Breast epithelium (tissue), 4 donors: ENCODE measurements at regions not wholly inside any gene's neighbourhood (a gene's known extent, or its start where the extent isn't known, plus 50 kb on each side); places are given as distances from the start of the nearest gene placed in this dataset.

Experiments
- DNase-seq, 2 donors: peaks; one replicate each; pipeline ENCODE4 v3.0.0-alpha.2; 2019; ENCODE audit warnings: low spot score in 2 of 2
- H3K27ac ChIP-seq, 2 donors: fragments of 200-600 bp; sonication (generic) in 1 of 2; one replicate each; pipeline ENCODE4 v1.5.1; 2016 to 2019; ENCODE audit warnings: mild to moderate bottlenecking in 1 of 2
- H3K27me3 ChIP-seq, 2 donors: fragments of 200-600 bp; sonication (generic) in 1 of 2; one replicate each; pipeline versions ENCODE4 v1.5.1 to v1.6.0; 2017 to 2019; ENCODE audit warnings: control low read depth in 1 of 2, mild to moderate bottlenecking in 1 of 2
- H3K36me3 ChIP-seq: fragments of 200-600 bp; one replicate; pipeline ENCODE4 v1.5.1; 2019
- H3K4me1 ChIP-seq, 2 donors: fragments of 200-600 bp; sonication (generic); one replicate each; pipeline ENCODE4 v1.5.1; 2016 to 2019; ENCODE audit warnings: control low read depth in 1 of 2
- H3K4me3 ChIP-seq, 3 donors: fragments of 200-600 bp; sonication (generic); 1 replicate in 2 of 3; 2 replicates in 1 of 3; pipeline ENCODE4 v1.5.1; 2016 to 2019; ENCODE audit warnings: mild to moderate bottlenecking in 3 of 3, moderate library complexity in 2 of 3
- H3K9me3 ChIP-seq, 2 donors: fragments of 200-600 bp; sonication (generic) in 1 of 2; one replicate each; pipeline ENCODE4 v1.5.1; 2016 to 2019; ENCODE audit warnings: control low read depth in 1 of 2
- CTCF ChIP-seq, 3 donors: fragments of 450-650 bp; IDR thresholded peaks; one replicate each; pipeline ENCODE4 v1.5.1; 2016 to 2017; ENCODE audit warnings: antibody characterized with exemption in 3 of 3, mild to moderate bottlenecking in 3 of 3, moderate library complexity in 3 of 3
- POLR2A ChIP-seq: fragments of 450-650 bp; IDR thresholded peaks from one replicate; pipeline ENCODE4 v1.6.1; 2016; ENCODE audit warnings: antibody characterized with exemption, mild to moderate bottlenecking, moderate library complexity
- POLR2AphosphoS5 ChIP-seq, 3 donors: sonication (generic); formaldehyde crosslinking; IDR thresholded peaks; one replicate each; pipeline ENCODE4 v1.6.1; 2017; ENCODE audit warnings: antibody characterized with exemption in 3 of 3
- intact Hi-C: fragments of 100-400 bp; cut with DNase I; formaldehyde crosslinking; loops from one replicate; pipeline ENCODE4 v1.15.1; 2023; ENCODE audit warnings: low total_unique reads

- no peaks in the 10 kb centered on the region for H3K27me3 ChIP-seq
- intact Hi-C loops: no loop called here
- H3K27ac ChIP-seq: no peak overlapping the region
- no peak for TF ChIP-seq POLR2AphosphoS5 (IDR thresholded peaks at IDR 0.05)
- no peak for TF ChIP-seq POLR2A
- no peak for TF ChIP-seq CTCF (IDR thresholded peaks at IDR 0.05)
- no peaks in the 10 kb centered on the region for H3K4me1 ChIP-seq
- H3K36me3 ChIP-seq: no peaks in the 10 kb centered on the region
- no peak overlapping the region for H3K4me3 ChIP-seq
- no peak for DNase-seq
- no peaks in the 10 kb centered on the region for H3K9me3 ChIP-seq
These were observed 718.2 kb upstream of the LRRN3 start for GRCh38 chr7:110372685-110373084.

GRCh38 chr7:110373416-110373815 lies 717.5 kb upstream of the LRRN3 start:
- TF ChIP-seq POLR2A (no peak), POLR2AphosphoS5 (IDR thresholded peaks at IDR 0.05) (no peak), CTCF (IDR thresholded peaks at IDR 0.05) (no peak)
- Histone ChIP-seq H3K9me3 (no peaks in the 10 kb centered on the region), H3K27ac (no peak overlapping the region), H3K27me3 (no peaks in the 10 kb centered on the region), H3K4me3 (no peak overlapping the region), H3K4me1 (no peaks in the 10 kb centered on the region), H3K36me3 (no peaks in the 10 kb centered on the region)
- intact Hi-C loops: no loop called here
- no peak for DNase-seq

- Histone ChIP-seq H3K4me1 (no peaks in the 10 kb centered on the region), H3K9me3 (no peaks in the 10 kb centered on the region), H3K27me3 (no peaks in the 10 kb centered on the region), H3K4me3 (no peak overlapping the region), H3K27ac (no peak overlapping the region), H3K36me3 (no peaks in the 10 kb centered on the region)
- intact Hi-C loops: no loop called here
- TF ChIP-seq POLR2AphosphoS5 (IDR thresholded peaks at IDR 0.05): no peak
- TF ChIP-seq POLR2A: no peak
- no peak for TF ChIP-seq CTCF (IDR thresholded peaks at IDR 0.05)
- no peak for DNase-seq
These were observed 717.1 kb upstream of the LRRN3 start for GRCh38 chr7:110373859-110374258.

GRCh38 chr7:110375068-110375467 lies 715.9 kb upstream of the LRRN3 start:
- no peak for TF ChIP-seq POLR2AphosphoS5 (IDR thresholded peaks at IDR 0.05)
- no peak for TF ChIP-seq POLR2A
- TF ChIP-seq CTCF (IDR thresholded peaks at IDR 0.05): no peak
- intact Hi-C loops: loop anchor here (5.0 kb wide), 1 partner anchor 1453 kb away; no protein-coding TSS in a partner anchor
- Histone ChIP-seq H3K27me3 (no peaks in the 10 kb centered on the region), H3K36me3 (no peaks in the 10 kb centered on the region), H3K27ac (no peak overlapping the region), H3K4me1 (no peaks in the 10 kb centered on the region), H3K4me3 (no peak overlapping the region), H3K9me3 (no peaks in the 10 kb centered on the region)
- no peak for DNase-seq

- intact Hi-C loops: loop anchor here (5.0 kb wide), 1 partner anchor 1180 kb away; the partner anchor contains the start of gene IMMP2L
- Histone ChIP-seq H3K4me1 (no peaks in the 10 kb centered on the region), H3K27ac (no peak overlapping the region), H3K4me3 (no peak overlapping the region), H3K36me3 (no peaks in the 10 kb centered on the region), H3K27me3 (no peaks in the 10 kb centered on the region), H3K9me3 (no peaks in the 10 kb centered on the region)
- no peak for DNase-seq
- TF ChIP-seq CTCF (IDR thresholded peaks at IDR 0.05) (no peak), POLR2A (no peak), POLR2AphosphoS5 (IDR thresholded peaks at IDR 0.05) (no peak)
These were observed 708.2 kb upstream of the LRRN3 start for GRCh38 chr7:110382736-110383135.
